ENCODE measurements at regions not wholly inside any gene's neighbourhood (a gene's known extent, or its start where the extent isn't known, plus 50 kb on each side); places are given as distances from the start of the nearest gene placed in this dataset.
"Not testable (repeated sequence)": the region's sequence is repeated elsewhere in the genome, so short reads cannot be mapped to it uniquely, and the experiment has no call there.

GRCh38 chr14:70245026-70245425 lies 56.3 kb upstream of the SLC8A3 start:
- DNase-seq = no peak
- no peak for ATAC-seq
- no peaks in the 10 kb centered on the region for H3K4me1 ChIP-seq
- no peaks in the 10 kb centered on the region for H3K36me3 ChIP-seq
- no peak overlapping the region for H3K27ac ChIP-seq
- H3K4me3 ChIP-seq = no peak overlapping the region
- no peaks in the 10 kb centered on the region for H3K9me3 ChIP-seq
- intact Hi-C loops (cut with DNase I) = no loop called here
- TF ChIP-seq CTCF (IDR thresholded peaks at IDR 0.05) (no peak), POLR2A (IDR thresholded peaks at IDR 0.05) (no peak)
- no peaks in the 10 kb centered on the region for H3K27me3 ChIP-seq
- 82% methylated on average over 2 of the region's 2 CpGs for WGBS (ENCODE audit: insufficient coverage, low coverage, low lambda C conversion rate, missing lambda C conversion rate)

- WGBS (ENCODE audit: insufficient coverage, low coverage, low lambda C conversion rate, missing lambda C conversion rate) = 47% methylated on average over 3 of the region's 3 CpGs
- TF ChIP-seq POLR2A (IDR thresholded peaks at IDR 0.05) (no peak), CTCF (IDR thresholded peaks at IDR 0.05) (no peak)
- intact Hi-C loops (cut with DNase I) = no loop called here
Measured at GRCh38 chr14:70239802-70240201, 51.1 kb upstream of the SLC8A3 start.

GRCh38 chr14:70238635-70239034 lies 49.9 kb upstream of the SLC8A3 start:
- no CpG with 5 or more reads among the region's 1 CpG for WGBS (ENCODE audit: insufficient coverage, low coverage, low lambda C conversion rate, missing lambda C conversion rate)
- H3K4me3 ChIP-seq; H3K27me3 ChIP-seq; ATAC-seq; intact Hi-C loops (cut with DNase I); H3K36me3 ChIP-seq; H3K4me1 ChIP-seq; H3K27ac ChIP-seq; DNase-seq; H3K9me3 ChIP-seq: not testable (repeated sequence)

More at GRCh38 chr14:70239802-70240201, 51.1 kb upstream of the SLC8A3 start:
- no peaks in the 10 kb centered on the region for H3K27me3 ChIP-seq
- ATAC-seq = no peak
- no peak for DNase-seq
- no peaks in the 10 kb centered on the region for H3K36me3 ChIP-seq
- H3K4me1 ChIP-seq = no peaks in the 10 kb centered on the region
- H3K4me3 ChIP-seq = no peak overlapping the region
- no peaks in the 10 kb centered on the region for H3K9me3 ChIP-seq
- no peak overlapping the region for H3K27ac ChIP-seq

All from right lobe of liver (tissue), 6 donors.